22Rv1 (cell line): ENCODE measurements at regions not wholly inside any gene's neighbourhood (a gene's known extent, or its start where the extent isn't known, plus 50 kb on each side); places are given as distances from the start of the nearest gene placed in this dataset.
"Not testable (repeated sequence)": the region's sequence is repeated elsewhere in the genome, so short reads cannot be mapped to it uniquely, and the experiment has no call there.

Experiments
- H3K27ac ChIP-seq: fragments of 450-650 bp; 2 replicates; pipeline ENCODE4 v1.5.1; 2017
- ZFX ChIP-seq: fragments of 450-650 bp; IDR thresholded peaks from 2 replicates; pipeline ENCODE4 v1.6.1; 2017; ENCODE audit warnings: antibody characterized with exemption, borderline replicate concordance
- TF ChIP-seq, protein P1 (sequence below): fragments of 450-650 bp; IDR thresholded peaks from 2 replicates; pipeline ENCODE4 v1.5.1; 2017; ENCODE audit warnings: mild to moderate bottlenecking

DNA sequence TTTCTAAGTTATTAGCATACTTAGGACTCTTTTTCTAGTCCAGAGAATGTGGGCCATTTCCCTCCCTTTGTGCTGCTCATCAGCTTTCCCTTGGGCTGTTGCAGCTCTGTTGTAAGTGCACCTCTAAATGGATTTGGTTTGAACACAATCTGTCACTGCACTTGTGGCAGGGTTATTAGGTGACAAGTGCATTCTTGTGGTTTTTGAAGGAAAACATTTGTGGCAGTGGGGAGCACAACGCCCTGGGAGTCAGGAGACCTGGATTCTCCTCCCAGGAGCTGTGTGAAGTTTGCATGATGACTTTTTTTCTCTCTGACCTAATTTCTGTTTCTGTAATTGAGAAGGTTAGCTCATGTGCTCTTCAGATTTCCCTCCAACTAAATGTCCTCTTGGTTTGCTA lies 630.9 kb upstream of the FAM98A start:
- TF ChIP-seq, protein P1, sequence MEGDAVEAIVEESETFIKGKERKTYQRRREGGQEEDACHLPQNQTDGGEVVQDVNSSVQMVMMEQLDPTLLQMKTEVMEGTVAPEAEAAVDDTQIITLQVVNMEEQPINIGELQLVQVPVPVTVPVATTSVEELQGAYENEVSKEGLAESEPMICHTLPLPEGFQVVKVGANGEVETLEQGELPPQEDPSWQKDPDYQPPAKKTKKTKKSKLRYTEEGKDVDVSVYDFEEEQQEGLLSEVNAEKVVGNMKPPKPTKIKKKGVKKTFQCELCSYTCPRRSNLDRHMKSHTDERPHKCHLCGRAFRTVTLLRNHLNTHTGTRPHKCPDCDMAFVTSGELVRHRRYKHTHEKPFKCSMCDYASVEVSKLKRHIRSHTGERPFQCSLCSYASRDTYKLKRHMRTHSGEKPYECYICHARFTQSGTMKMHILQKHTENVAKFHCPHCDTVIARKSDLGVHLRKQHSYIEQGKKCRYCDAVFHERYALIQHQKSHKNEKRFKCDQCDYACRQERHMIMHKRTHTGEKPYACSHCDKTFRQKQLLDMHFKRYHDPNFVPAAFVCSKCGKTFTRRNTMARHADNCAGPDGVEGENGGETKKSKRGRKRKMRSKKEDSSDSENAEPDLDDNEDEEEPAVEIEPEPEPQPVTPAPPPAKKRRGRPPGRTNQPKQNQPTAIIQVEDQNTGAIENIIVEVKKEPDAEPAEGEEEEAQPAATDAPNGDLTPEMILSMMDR = no peak
- TF ChIP-seq ZFX = no peak

DNA sequence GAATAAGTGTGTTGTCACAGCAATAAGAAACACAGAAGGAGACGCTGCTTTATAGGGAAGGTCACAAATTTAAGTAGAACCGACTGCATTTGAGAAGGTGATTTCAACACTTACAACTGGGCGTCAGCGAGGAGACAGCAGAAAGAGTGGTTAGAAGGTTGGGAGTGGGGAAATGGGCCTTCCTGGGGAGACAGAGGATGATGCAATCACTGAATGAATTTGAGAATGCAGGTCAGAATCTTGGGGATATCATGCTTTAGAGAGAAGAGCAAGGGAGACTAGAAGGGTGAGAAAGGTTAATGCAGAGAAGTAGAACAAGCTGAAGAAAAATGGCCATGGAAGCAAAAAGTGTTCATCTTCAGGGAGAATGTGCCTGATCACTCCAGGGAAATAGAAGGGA lies 616.1 kb upstream of the FAM98A start:
- TF ChIP-seq, protein P1 = no peak
- no peak for TF ChIP-seq ZFX
- H3K27ac ChIP-seq = no peak overlapping the region

More for the DNA sequence above, 630.9 kb upstream of the FAM98A start:
- H3K27ac ChIP-seq = no peak overlapping the region

DNA sequence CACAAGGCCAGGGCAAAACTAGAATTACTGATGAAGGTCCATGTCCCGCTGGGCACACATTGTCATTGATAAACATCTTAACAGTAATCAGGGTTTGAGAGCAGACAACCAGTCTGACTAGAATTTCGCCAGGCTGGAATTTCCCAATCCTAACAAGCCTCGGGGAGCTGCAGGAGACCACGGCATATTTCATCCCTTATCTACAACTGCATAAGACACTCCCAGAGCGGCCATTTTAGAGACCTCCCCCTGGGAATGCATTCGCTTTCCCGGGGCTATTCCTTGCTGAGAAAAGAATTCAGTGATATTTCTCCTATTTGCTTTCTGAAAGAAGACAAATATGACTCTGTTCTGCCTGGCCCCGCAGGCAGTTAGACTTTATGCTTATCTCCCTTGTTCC lies 611.3 kb upstream of the FAM98A start:
- not testable (repeated sequence) for H3K27ac ChIP-seq

DNA sequence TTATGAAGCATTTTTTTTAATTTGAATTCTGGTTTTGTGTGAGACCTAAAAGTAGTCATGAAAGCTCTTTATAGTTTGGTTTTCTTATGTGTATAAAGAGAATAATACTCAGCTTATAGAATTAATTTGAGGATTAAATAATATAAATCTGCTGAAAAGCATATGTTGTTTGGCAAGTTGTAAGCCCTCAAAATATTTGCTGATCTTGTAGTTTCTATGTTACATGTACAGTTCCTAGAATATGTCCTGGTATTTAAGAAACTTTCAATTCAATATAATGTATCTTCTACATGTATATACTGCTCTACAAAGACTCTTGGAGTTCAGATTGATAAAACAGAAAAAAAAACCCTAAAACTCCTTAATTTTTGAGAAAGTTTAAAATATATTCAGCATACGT lies 605.5 kb upstream of the FAM98A start:
- no peak overlapping the region for H3K27ac ChIP-seq
- TF ChIP-seq ZFX = no peak
- TF ChIP-seq, protein P1 = no peak

DNA sequence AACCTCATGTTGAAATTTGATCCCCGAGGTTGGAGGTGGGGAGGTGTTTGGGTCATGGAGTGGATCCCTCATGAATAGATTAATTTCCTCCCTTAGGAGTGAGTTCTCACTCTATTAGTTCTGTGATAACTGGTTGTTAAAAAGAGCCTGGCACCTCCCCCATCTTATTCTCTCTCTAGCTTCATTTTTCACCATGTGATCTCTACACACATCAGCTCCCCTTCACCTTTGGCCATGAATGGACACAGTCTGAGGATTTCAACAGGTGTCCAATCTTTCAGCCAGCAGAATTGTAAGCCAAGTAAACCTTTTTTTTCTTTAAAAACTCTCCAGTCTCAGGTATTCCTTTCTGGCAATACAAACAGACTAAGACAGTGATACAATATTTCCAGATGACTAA lies 602.0 kb upstream of the FAM98A start:
- no peak overlapping the region for H3K27ac ChIP-seq
- TF ChIP-seq, protein P1 = no peak
- TF ChIP-seq ZFX = no peak

DNA sequence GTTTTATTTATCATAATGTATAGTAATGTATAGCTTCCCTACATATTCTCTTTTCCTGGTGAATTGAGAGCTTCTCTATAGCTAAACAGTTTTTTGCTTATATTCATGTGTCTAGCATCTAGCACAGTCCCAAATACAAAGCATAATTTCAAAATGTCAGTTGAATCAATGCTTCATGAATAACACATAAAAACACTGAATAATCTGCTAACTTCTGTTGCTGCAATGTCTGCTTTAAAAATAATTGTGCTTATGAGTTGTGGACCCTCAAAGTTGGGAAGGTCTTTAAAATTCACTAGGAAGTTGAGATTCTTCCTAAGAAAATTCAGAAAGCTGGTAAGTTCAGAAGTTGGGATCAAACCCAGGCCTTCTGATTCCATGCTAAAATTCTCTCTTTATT lies 600.9 kb upstream of the FAM98A start:
- TF ChIP-seq, protein P1 = no peak
- no peak for TF ChIP-seq ZFX

DNA sequence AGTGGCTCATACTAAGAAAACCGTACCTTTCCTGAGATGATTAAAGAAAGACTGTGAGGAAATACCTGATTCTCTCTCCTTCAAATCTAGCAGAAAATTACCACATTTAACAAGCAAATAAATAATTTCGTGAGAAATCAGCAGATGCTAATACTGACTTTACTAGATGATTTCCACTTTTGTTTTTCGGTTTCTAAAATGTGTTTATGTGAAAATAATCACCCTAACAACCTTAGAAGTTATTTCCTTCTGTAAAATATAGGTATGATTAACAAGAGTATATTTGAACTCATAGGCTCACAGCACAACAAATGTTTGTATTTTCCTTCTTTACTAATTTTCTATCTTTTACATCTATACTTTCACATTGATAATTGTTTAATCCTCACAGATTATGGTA lies 594.1 kb upstream of the FAM98A start:
- TF ChIP-seq, protein P1 = no peak
- TF ChIP-seq ZFX = no peak
- H3K27ac ChIP-seq = no peak overlapping the region

More for the DNA sequence above, 600.9 kb upstream of the FAM98A start:
- no peak overlapping the region for H3K27ac ChIP-seq
